Aorta (tissue), 5 donors: ENCODE measurements at regions not wholly inside any gene's neighbourhood (a gene's known extent, or its start where the extent isn't known, plus 50 kb on each side); places are given as distances from the start of the nearest gene placed in this dataset.

ENCODE experiments used
- ATAC-seq: fragments of 200-7000 bp; cut with Tn5 transposase; one replicate; pipeline ENCODE4 v1.9.1; 2022; ENCODE audit warnings: moderate library complexity; ENCODE audit not compliant: low FRiP score
- DNase-seq, 2 donors: peaks; one replicate each; pipeline ENCODE4 v3.0.0-alpha.2; 2020
- H3K27ac ChIP-seq, 2 donors: one replicate each; pipeline ENCODE4 v1.5.1; 2013; ENCODE audit warnings: low read length in 2 of 2, mild to moderate bottlenecking in 2 of 2, moderate library complexity in 2 of 2, control low read depth in 1 of 2, inconsistent platforms in 1 of 2, low read depth in 1 of 2
- H3K27me3 ChIP-seq, 2 donors: one replicate each; pipeline ENCODE4 v1.6.1; 2013; ENCODE audit warnings: control low read depth in 1 of 2, low read length in 1 of 2, mild to moderate bottlenecking in 1 of 2, moderate library complexity in 1 of 2; ENCODE audit not compliant: insufficient read depth in 2 of 2, control insufficient read depth in 1 of 2
- H3K36me3 ChIP-seq, 2 donors: one replicate each; pipeline ENCODE4 v1.6.1; 2013; ENCODE audit warnings: control low read depth in 1 of 2, low read length in 1 of 2, mild to moderate bottlenecking in 1 of 2; ENCODE audit not compliant: insufficient read depth in 2 of 2, control insufficient read depth in 1 of 2
- H3K4me1 ChIP-seq, 2 donors: one replicate each; pipeline ENCODE4 v1.6.1; 2013; ENCODE audit warnings: low read length in 2 of 2, control low read depth in 1 of 2, mild to moderate bottlenecking in 1 of 2, moderate library complexity in 1 of 2; ENCODE audit not compliant: insufficient read depth in 2 of 2, control insufficient read depth in 1 of 2
- H3K4me3 ChIP-seq, 2 donors: one replicate each; pipeline ENCODE4 v1.5.1; 2013; ENCODE audit warnings: low read length in 2 of 2, control low read depth in 1 of 2, mild to moderate bottlenecking in 1 of 2
- H3K9me3 ChIP-seq: one replicate; pipeline ENCODE4 v1.6.1; 2013; ENCODE audit warnings: mild to moderate bottlenecking, low read length; ENCODE audit not compliant: control insufficient read depth
- WGBS, 2 donors: extraction: QIAGEN DNeasy Blood & Tissue Kit; methylation state at CpG; one replicate each; pipeline ENCODE4 v1.1.7; 2013; 5-methylcytosine and 5-hydroxymethylcytosine counted together
- intact Hi-C, 2 donors: fragments of 100-400 bp; cut with DNase I; formaldehyde crosslinking; loops; one replicate each; pipeline versions ENCODE4 v1.14.2 to v1.15.0; 2022
- donor health status: healthy with polysubstance abuse.
- donor health status: Bipolar disorder and iron deficiency.
- donor health status: DM: no; HTN: no; CAD: no.
- donor health status: DM: no; HTN: no; CAD: no.
- donor health status: DM: yes; HTN: yes; CAD: no.

- intact Hi-C loops = no loop called here
- WGBS, 2 donors = 71 to 75% methylated on average over 6 of the region's 6 CpGs
- Histone ChIP-seq H3K27ac (no peak overlapping the region), H3K27me3 (no peaks in the 10 kb centered on the region), H3K36me3 (no peaks in the 10 kb centered on the region), H3K9me3 (peaks cover 2% of the 10 kb centered on the region), H3K4me1 (no peaks in the 10 kb centered on the region), H3K4me3 (no peak overlapping the region)
- DNase-seq (no peak), ATAC-seq (no peak)
Observed at GRCh38 chr22:47944941-47945340, 1182.5 kb downstream of the TBC1D22A start.

DNA sequence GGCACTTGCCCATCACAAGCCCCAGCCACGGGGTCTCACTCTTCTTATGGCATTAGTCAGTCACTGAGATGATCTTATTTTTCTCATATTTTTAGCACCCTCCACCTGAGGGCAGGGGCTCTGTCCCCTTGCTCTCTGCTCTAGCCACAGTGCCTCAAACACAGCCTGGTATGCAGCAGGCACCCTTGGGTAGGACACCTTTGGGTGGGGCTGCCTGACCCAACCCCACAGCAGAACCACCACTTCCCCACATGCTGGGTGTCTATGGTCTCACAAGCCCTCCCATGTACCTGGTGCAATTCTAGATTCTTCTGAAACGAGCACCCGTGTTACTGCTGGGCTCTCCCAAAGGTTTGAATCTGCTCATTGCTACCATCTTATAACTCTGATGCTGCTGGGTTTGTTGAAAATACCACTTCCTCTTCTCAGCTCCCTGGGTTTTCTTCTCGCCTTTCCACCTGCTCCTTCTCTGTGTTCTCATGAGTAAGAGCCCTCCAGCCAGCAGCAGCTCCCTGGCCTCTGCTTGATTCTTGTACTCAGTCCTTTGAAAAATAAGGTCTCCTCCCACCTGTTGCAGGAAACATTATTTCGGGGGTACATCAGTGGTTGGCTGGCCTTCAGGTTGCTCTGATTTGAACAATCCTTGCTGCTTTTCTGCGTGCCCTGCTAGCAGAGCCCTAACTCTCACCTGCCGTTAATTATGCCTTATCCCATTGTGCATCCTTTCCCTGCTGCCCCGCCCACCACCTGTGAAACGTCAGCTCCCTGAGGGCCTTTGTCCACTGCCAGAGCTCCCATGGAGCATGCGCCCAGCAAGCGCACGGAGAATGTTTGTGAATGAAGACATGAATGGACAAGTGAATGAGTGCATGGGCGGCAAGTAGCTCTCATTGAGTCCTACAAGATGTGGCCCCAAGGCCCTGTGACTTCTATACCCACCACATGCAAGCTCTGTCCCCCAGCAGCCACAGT, 1181.6 kb downstream of the TBC1D22A start:
- H3K27ac ChIP-seq = no peak overlapping the region
- H3K9me3 ChIP-seq = peaks cover 2% of the 10 kb centered on the region
- H3K27me3 ChIP-seq = no peaks in the 10 kb centered on the region
- 76 to 79% methylated on average over 13 of the region's 13 CpGs for WGBS, 2 donors
- no peaks in the 10 kb centered on the region for H3K4me1 ChIP-seq
- ATAC-seq (no peak), DNase-seq (no peak)
- no peak overlapping the region for H3K4me3 ChIP-seq
- no peaks in the 10 kb centered on the region for H3K36me3 ChIP-seq
- intact Hi-C loops = no loop called here

DNA sequence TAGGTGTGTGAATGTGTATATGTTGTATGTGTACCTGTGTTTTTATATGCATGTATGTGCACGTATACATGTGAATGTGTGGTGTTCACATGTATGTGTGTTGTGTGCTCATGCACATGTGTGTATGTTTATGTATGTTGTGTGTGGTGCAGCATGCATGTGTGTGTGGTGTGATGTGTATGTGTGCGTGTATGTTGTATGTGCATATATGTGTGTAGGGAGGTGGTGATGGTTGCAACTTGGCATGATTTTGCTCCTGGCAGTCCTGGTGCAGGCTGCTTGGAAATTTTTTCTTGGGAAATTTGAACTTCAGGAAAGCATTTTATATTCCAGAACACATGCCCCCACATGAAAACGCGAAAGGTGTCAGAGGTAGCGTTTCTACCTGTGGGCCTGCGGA, 1177.8 kb downstream of the TBC1D22A start:
- H3K27ac ChIP-seq = no peak overlapping the region
- DNase-seq = no peak
- 90 to 92% methylated on average over 6 of the region's 6 CpGs for WGBS, 2 donors
- ATAC-seq = no peak
- H3K9me3 ChIP-seq = peaks cover 2% of the 10 kb centered on the region
- intact Hi-C loops = no loop called here
- H3K4me1 ChIP-seq = no peaks in the 10 kb centered on the region
- H3K27me3 ChIP-seq = no peaks in the 10 kb centered on the region
- no peak overlapping the region for H3K4me3 ChIP-seq
- no peaks in the 10 kb centered on the region for H3K36me3 ChIP-seq

GRCh38 chr22:47933891-47934290, 1171.4 kb downstream of the TBC1D22A start:
- WGBS, 2 donors = 83 to 91% methylated on average over 3 of the region's 3 CpGs
- ATAC-seq (no peak), DNase-seq (no peak)
- Histone ChIP-seq H3K9me3 (no peaks in the 10 kb centered on the region), H3K4me1 (no peaks in the 10 kb centered on the region), H3K27me3 (no peaks in the 10 kb centered on the region), H3K36me3 (no peaks in the 10 kb centered on the region), H3K27ac (no peak overlapping the region), H3K4me3 (no peak overlapping the region)
- intact Hi-C loops = no loop called here

GRCh38 chr22:47933226-47933625, 1170.8 kb downstream of the TBC1D22A start:
- H3K9me3 ChIP-seq = no peaks in the 10 kb centered on the region
- H3K4me3 ChIP-seq = no peak overlapping the region
- intact Hi-C loops = no loop called here
- no peaks in the 10 kb centered on the region for H3K27me3 ChIP-seq
- no peaks in the 10 kb centered on the region for H3K36me3 ChIP-seq
- DNase-seq = no peak
- H3K4me1 ChIP-seq = no peaks in the 10 kb centered on the region
- 77 to 82% methylated on average over 4 of the region's 4 CpGs for WGBS, 2 donors
- H3K27ac ChIP-seq = no peak overlapping the region
- ATAC-seq = no peak

GRCh38 chr22:47929646-47930185, 1167.3 kb downstream of the TBC1D22A start:
- intact Hi-C loops = no loop called here
- Histone ChIP-seq H3K36me3 (no peaks in the 10 kb centered on the region), H3K27ac (no peak overlapping the region), H3K4me1 (no peaks in the 10 kb centered on the region), H3K9me3 (peaks cover 5% of the 10 kb centered on the region), H3K27me3 (no peaks in the 10 kb centered on the region), H3K4me3 (no peak overlapping the region)
- ATAC-seq (no peak), DNase-seq (no peak)
- 28 to 40% methylated on average over 4 of the region's 4 CpGs for whole genome bisulfite sequencing, 2 donors

DNA sequence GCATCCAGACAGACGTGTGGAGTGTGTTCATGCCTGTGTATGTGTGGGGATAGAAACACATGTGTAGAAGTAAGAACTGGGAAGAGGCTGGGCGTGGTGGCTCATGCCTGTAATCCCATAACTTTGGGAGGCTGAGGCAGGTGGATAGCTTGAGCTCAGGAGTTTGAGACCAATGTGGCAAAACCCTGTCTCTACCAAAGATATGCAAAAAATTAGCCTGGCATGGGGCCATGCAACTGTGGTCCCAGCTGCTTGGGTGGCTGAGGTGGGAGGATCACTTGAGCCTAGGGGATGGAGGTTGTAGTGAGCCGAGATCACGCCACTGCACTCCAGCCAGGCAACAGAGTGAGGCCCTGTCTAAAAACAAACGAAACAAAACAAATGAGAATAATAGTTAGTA, 1166.6 kb downstream of the TBC1D22A start:
- Histone ChIP-seq H3K9me3 (peaks cover 8% of the 10 kb centered on the region), H3K4me1 (no peaks in the 10 kb centered on the region), H3K36me3 (no peaks in the 10 kb centered on the region), H3K27me3 (no peaks in the 10 kb centered on the region), H3K4me3 (no peak overlapping the region), H3K27ac (no peak overlapping the region)
- intact Hi-C loops = no loop called here
- no peak for ATAC-seq
- WGBS, 2 donors = 37 to 59% methylated on average over 5 of the region's 5 CpGs
- no peak for DNase-seq

GRCh38 chr22:47928631-47929030, 1166.2 kb downstream of the TBC1D22A start:
- H3K4me3 ChIP-seq = no peak overlapping the region
- 20 to 37% methylated on average over 4 of the region's 4 CpGs for WGBS, 2 donors
- no peaks in the 10 kb centered on the region for H3K36me3 ChIP-seq
- no peaks in the 10 kb centered on the region for H3K27me3 ChIP-seq
- intact Hi-C loops = no loop called here
- DNase-seq (no peak), ATAC-seq (no peak)
- H3K9me3 ChIP-seq = peaks cover 9% of the 10 kb centered on the region
- H3K4me1 ChIP-seq = no peaks in the 10 kb centered on the region
- H3K27ac ChIP-seq = no peak overlapping the region

DNA sequence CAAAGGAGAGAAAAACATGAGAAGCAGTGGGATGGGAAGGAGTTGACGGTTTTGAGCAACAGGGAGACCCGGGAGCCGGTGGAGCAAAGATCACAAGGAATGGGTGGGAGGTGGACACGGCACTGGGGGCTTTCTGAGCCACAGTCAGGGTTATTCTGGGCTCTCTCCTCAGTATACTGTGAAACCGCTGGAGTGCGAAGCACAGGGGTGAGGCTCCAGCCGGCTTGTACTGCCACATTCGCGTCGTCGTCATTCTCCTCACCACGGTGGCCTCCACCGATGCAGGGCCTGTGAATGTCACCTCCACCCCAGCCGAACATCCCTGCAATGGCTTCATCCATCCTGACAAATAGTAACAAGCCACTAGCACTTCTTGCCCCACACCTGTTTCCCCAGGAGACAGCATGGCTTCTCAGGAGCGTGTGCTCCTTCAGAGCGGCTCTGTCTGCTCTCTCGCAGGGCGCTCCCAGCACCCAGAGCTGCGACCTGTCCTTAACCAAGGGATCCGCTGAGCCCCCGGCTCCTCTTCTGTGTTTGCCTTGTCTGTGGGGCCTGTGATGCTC, 1165.3 kb downstream of the TBC1D22A start:
- no peak for ATAC-seq
- Histone ChIP-seq H3K36me3 (no peaks in the 10 kb centered on the region), H3K4me1 (no peaks in the 10 kb centered on the region), H3K27me3 (no peaks in the 10 kb centered on the region), H3K4me3 (no peak overlapping the region), H3K27ac (no peak overlapping the region), H3K9me3 (peaks cover 9% of the 10 kb centered on the region)
- intact Hi-C loops = no loop called here
- DNase-seq = no peak
- WGBS, 2 donors = 79 to 89% methylated on average over 21 of the region's 21 CpGs
